IMR-90 (cell line): ENCODE measurements at regions not wholly inside any gene's neighbourhood (a gene's known extent, or its start where the extent isn't known, plus 50 kb on each side); places are given as distances from the start of the nearest gene placed in this dataset.

ENCODE experiments used
- CEBPB ChIP-seq: IDR thresholded peaks from 2 replicates; pipeline ENCODE4 v1.6.1; 2012; ENCODE audit warnings: low read depth, low read length, improper control_type of control experiment
- MAFK ChIP-seq: IDR thresholded peaks from 2 replicates; pipeline ENCODE4 v1.6.1; 2012; ENCODE audit warnings: low read depth, low read length, improper control_type of control experiment
- MXI1 ChIP-seq: IDR thresholded peaks from 2 replicates; pipeline ENCODE4 v1.6.1; 2012; ENCODE audit warnings: low read depth, mild to moderate bottlenecking, low read length, moderate library complexity, borderline replicate concordance
- POLR2A ChIP-seq: IDR thresholded peaks from 2 replicates; pipeline ENCODE4 v1.6.1; 2012; ENCODE audit warnings: mild to moderate bottlenecking, low read depth, low read length
- RAD21 ChIP-seq: IDR thresholded peaks from 2 replicates; pipeline ENCODE4 v1.6.1; 2012; ENCODE audit warnings: low read length, improper control_type of control experiment
- TF ChIP-seq, protein P1 (sequence below): conservative IDR thresholded peaks from 2 replicates; pipeline ENCODE4 v1.5.1; 2012; ENCODE audit warnings: mild to moderate bottlenecking, low read depth, low read length, improper control_type of control experiment
- TF ChIP-seq, protein P2 (sequence below): fragments of 150-350 bp; IDR thresholded peaks from 2 replicates; pipeline ENCODE4 v1.6.1; 2017; ENCODE audit warnings: mild to moderate bottlenecking, antibody characterized with exemption, low read length, low read depth

DNA sequence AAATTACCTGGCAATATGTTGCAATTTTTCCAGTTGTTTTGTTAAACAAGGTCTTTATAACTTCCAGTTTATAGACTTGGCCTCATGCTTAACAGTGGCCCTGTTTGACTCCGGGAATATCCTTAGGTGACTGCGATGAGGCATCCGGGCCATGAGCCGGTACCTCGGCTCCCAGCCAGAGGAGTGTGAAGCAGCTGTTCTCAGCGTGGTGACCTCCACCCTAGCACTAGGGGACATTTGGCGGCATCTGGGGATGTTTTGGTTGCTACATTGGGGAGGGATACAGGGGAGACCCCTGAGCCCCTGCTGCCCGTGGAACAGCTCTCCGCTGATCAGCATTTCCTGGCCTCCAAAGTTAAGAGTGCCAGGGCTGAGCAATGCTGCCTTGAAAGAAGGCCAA is 533.4 kb downstream of the IRX1 start:
- no peak for TF ChIP-seq RAD21
- TF ChIP-seq, protein P1, sequence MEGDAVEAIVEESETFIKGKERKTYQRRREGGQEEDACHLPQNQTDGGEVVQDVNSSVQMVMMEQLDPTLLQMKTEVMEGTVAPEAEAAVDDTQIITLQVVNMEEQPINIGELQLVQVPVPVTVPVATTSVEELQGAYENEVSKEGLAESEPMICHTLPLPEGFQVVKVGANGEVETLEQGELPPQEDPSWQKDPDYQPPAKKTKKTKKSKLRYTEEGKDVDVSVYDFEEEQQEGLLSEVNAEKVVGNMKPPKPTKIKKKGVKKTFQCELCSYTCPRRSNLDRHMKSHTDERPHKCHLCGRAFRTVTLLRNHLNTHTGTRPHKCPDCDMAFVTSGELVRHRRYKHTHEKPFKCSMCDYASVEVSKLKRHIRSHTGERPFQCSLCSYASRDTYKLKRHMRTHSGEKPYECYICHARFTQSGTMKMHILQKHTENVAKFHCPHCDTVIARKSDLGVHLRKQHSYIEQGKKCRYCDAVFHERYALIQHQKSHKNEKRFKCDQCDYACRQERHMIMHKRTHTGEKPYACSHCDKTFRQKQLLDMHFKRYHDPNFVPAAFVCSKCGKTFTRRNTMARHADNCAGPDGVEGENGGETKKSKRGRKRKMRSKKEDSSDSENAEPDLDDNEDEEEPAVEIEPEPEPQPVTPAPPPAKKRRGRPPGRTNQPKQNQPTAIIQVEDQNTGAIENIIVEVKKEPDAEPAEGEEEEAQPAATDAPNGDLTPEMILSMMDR = no peak
- TF ChIP-seq, protein P2, sequence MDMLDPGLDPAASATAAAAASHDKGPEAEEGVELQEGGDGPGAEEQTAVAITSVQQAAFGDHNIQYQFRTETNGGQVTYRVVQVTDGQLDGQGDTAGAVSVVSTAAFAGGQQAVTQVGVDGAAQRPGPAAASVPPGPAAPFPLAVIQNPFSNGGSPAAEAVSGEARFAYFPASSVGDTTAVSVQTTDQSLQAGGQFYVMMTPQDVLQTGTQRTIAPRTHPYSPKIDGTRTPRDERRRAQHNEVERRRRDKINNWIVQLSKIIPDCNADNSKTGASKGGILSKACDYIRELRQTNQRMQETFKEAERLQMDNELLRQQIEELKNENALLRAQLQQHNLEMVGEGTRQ = no peak
- TF ChIP-seq POLR2A = no peak
- TF ChIP-seq MAFK = no peak
- no peak for TF ChIP-seq CEBPB
- TF ChIP-seq MXI1 = no peak
